ENCODE measurements at regions not wholly inside any gene's neighbourhood (a gene's known extent, or its start where the extent isn't known, plus 50 kb on each side); places are given as distances from the start of the nearest gene placed in this dataset.

DNA sequence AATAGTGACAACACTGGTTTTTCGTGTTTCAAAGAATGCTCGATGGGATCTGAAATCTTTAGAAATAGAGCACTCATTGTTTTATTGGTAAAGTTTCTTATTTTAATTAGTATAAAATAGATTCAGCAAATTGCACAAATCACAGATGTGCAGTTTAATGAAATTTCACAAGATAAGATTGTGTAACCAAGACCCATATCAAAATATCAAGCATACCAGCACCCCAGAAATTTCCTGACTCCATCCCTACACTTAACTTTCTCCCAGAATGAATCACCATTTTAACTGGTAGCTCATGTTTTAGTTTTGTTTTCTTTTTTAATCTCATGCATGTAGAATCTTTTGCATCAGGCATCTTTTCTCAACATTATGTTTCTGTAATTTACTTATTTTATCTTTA is 185.9 kb downstream of the KCNJ2 start:
- Histone ChIP-seq H3K79me2 (ENCODE audit: control insufficient read depth in 1 of 2, insufficient read depth in 2 of 2, low read length in 2 of 2) (no peaks in the 10 kb centered on the region), H3K4ac (replicated peaks; ENCODE audit: insufficient read length, low read depth, low read length) (no peak overlapping the region), H2BK20ac (ENCODE audit: low read length) (no peak overlapping the region), H2BK5ac (ENCODE audit: low read depth, low read length) (no peak overlapping the region), H3K4me1 (replicated peaks in 1 of 4; ENCODE audit: control insufficient read depth in 3 of 4, insufficient read depth in 4 of 4, low read length in 3 of 4) (no peaks in the 10 kb centered on the region), H3K9me3 (ENCODE audit: insufficient read depth in 2 of 2, low read depth in 1 of 2, low read length in 1 of 2) (no peaks in the 10 kb centered on the region), H2AFZ (ENCODE audit: low read length) (no peak overlapping the region), H2BK12ac (ENCODE audit: low read depth, low read length) (no peak overlapping the region), H3K56ac (replicated peaks; ENCODE audit: insufficient read length, low read depth, low read length) (no peak overlapping the region), H3K79me1 (ENCODE audit: low read depth, low read length) (no peaks in the 10 kb centered on the region), H2BK120ac (replicated peaks; ENCODE audit: low read depth, low read length) (no peak overlapping the region), H3K27me3 (replicated peaks in 1 of 4; ENCODE audit: control insufficient read depth in 3 of 4, extremely low read depth in 1 of 4, insufficient read depth in 3 of 4, low read length in 3 of 4) (no peaks in the 10 kb centered on the region), H4K91ac (replicated peaks; ENCODE audit: insufficient read length, low read length) (no peak overlapping the region), H3K18ac (ENCODE audit: extremely low read depth, low read length) (no peak overlapping the region), H3K4me3 (ENCODE audit: extremely low read depth in 1 of 4, insufficient read depth in 2 of 4, low read depth in 3 of 4, low read length in 4 of 4) (no peak overlapping the region), H4K20me1 (replicated peaks in 1 of 2; ENCODE audit: control insufficient read depth in 1 of 2, insufficient read depth in 2 of 2, low read length in 2 of 2) (no peaks in the 10 kb centered on the region), H4K5ac (ENCODE audit: insufficient read length, low read depth, low read length) (no peak overlapping the region), H3K23me2 (ENCODE audit: low read depth, low read length) (no peaks in the 10 kb centered on the region), H3K14ac (ENCODE audit: insufficient read length) (no peak overlapping the region), H3K36me3 (ENCODE audit: control insufficient read depth in 2 of 4, insufficient read depth in 4 of 4, low read length in 3 of 4) (no peaks in the 10 kb centered on the region), H3K4me2 (ENCODE audit: insufficient read depth in 1 of 2, low read depth in 2 of 2, low read length in 2 of 2) (no peak overlapping the region), H3K23ac (ENCODE audit: insufficient read length) (no peak overlapping the region), H2BK15ac (ENCODE audit: low read length) (no peak overlapping the region), H2AK5ac (ENCODE audit: low read depth, low read length) (no peak overlapping the region), H4K8ac (ENCODE audit: extremely low read depth, insufficient read depth, low read length) (no peak overlapping the region), H3K27ac (ENCODE audit: low read depth, low read length) (no peak overlapping the region), H3K9ac (replicated peaks in 1 of 4; ENCODE audit: extremely low read depth in 1 of 4, low read depth in 3 of 4, low read length in 3 of 4) (no peak overlapping the region)
- ChIA-PET POLR2A (ENCODE audit: partially characterized antibody) (interaction anchor here (1.0 kb wide), 1 partner anchor 11 kb away, joined by 3 read pairs; no protein-coding TSS in a partner anchor), CTCF (ENCODE audit: partially characterized antibody) (no interaction called here)
- FAIRE-seq: no peak
- TF ChIP-seq RXRA (IDR thresholded peaks at IDR 0.05; ENCODE audit: insufficient read depth, low read depth, low read length): no peak
- no peak for TF ChIP-seq EZH2 (IDR thresholded peaks at IDR 0.05; ENCODE audit: low read depth, low read length, severe bottlenecking)
- DNase-seq (ENCODE audit: low read depth in 1 of 2, low spot score in 2 of 2): no peak
- 90% methylated on average over 2 of the region's 2 CpGs; no CpG with 5 or more reads in 1 of the 2 experiments for WGBS, 2 experiments (ENCODE audit: extremely low coverage in 1 of 2, insufficient coverage in 1 of 2, insufficient read length in 1 of 2, insufficient replicate concordance in 2 of 2, low coverage in 1 of 2, low lambda C conversion rate in 2 of 2, missing lambda C conversion rate in 1 of 2)
